HG03066 (cell line): ENCODE measurements at regions not wholly inside any gene's neighbourhood (a gene's known extent, or its start where the extent isn't known, plus 50 kb on each side); places are given as distances from the start of the nearest gene placed in this dataset.

Source experiments
- ATAC-seq: cut with Tn5 transposase; IDR thresholded peaks from one replicate; pipeline ENCODE4 v1.9.1; 2021; ENCODE audit warnings: low read depth; ENCODE audit not compliant: unreplicated experiment

GRCh38 chr2:45182667-45183295 is 173.5 kb upstream of the SIX2 start:
- no peak for ATAC-seq

DNA sequence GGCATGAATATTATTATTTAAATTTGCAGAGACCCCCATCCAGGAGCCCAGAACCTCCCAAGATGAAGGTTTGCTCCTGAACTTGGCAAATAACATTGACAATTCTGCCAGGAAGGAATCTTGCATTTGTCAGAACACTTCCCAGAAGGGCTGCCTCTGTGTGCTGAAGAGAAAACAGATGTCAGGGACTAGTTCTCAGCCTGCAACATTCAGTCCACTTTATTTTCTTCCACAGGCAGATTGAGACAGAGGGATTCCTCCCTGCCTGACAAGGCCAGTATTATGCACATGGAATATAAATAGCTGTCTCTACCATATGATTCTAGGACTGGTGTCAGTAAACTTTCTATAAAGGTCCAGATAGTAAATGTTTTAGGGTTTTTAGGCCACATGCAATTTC is 171.5 kb upstream of the SIX2 start:
- ATAC-seq = no peak

DNA sequence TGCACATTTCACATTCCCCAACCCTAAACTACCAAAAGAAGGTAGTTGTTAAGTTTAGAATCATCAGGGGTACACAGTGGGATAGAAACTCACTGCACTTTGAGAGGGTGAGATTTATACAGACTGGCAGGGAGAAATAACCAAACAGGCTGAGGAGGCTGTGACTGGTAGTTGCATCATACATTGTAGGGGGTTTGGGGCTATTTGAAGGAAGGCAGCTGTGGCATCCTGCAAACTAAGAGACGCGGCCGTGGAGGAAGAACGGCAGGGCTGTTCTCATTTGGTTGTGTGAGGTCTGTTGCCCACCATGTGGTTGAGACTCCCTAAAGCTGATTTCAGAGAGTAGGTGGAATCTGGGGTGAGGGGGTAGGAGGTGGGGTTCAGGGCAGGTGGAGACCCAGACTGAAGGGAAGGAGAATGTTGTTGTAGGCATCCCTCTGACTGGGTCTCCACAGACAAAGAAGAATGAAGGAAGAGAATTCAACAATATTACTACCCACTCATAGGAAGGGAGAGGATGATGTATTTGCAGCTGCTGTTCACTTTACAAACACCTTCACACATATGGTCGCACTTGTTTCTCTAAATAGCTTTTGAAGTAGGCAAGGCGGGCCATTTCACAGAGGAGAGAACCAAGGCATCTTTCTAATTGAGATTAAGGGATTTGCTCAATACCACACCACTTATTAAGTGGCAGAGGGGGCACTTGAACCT is 170.9 kb upstream of the SIX2 start:
- no peak for ATAC-seq

GRCh38 chr2:45178854-45179253 is 169.6 kb upstream of the SIX2 start:
- ATAC-seq = no peak

- no peak for ATAC-seq
Measured at GRCh38 chr2:45178359-45178758, 169.1 kb upstream of the SIX2 start.

DNA sequence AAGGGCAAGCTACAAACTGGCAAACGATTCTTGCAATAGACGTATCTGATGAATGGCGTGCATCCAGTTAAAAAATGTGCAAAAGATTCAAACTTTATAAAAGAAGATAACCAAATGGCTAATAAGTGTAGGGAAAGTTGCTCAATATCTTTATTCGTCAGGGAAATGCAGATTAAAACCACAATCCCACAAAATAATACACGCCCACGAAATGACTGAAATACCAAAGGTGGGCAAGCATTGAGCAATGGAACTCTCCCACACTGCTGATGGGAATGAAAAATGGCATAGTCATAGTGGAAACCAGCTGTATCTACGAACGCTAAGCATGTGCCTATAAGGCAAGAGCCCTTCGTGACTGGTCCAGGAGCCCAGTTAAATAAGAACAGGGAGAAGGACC is 168.6 kb upstream of the SIX2 start:
- ATAC-seq = no peak

DNA sequence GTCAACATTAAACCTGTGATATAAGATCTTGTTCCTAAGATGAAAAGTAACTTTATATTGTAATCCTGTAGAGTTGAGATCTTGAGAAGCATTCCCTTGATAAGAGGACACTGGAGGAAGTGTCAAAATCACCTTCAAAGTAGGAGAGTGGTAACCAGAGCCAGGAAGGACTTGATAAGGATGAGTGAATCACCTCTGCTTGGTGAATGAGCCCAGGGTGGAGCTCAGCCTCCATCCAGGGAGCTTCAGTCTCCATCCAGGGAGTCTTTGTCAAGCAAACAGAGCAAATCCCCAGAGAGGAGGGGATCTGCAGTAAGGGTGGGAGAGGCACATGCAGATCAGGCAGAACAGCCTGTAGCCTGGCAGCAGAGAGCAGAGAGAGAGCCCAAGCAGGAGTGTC is 167.1 kb upstream of the SIX2 start:
- ATAC-seq = no peak

DNA sequence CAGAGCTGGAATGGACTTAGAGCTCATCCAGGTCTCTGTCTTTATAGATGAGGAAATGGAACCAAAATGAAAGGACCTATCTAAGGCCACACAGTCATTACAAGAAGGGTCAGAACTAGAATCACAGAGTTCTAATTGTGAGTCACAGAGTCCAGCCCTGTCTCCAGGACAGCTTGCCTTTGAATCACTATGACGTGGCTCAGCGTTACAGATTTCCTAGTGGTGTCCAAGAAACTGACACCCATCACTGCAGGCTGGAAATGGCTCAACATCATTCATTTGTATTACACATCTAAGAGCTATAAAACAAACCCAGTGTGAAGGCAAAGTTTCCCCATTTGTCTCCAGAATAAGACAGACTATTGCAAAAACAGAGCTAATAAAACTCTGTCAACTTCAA is 164.3 kb upstream of the SIX2 start:
- no peak for ATAC-seq

DNA sequence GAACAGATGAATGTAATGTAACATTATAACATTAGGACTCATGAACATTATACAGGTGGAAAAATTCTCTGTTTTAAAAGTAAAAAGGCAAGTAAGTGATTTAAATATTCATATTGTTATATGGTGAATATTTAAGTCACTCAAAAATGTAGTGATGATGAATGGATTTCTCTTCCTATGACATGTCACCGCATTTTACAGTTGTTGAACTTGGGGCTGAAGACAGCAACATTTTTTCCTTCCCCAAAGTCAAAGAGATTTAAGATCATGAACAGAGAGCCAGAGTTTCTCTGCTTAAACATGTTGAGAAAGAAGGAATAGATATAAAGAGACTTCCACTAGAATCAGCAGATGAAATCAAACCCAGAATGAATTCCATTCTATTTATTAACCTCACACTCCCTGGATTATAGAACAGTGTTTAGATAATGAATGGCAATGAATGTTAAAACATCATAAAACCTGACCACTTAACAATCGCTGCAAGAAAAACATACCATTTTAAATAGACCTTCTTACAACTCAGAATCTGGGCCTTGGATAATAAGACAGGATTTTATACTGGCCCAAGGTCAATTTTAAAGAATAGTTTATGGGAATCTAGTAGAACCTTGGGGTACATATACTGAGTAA is 163.6 kb upstream of the SIX2 start:
- ATAC-seq = no peak

GRCh38 chr2:45172142-45172541 is 162.9 kb upstream of the SIX2 start:
- ATAC-seq = no peak

- no peak for ATAC-seq
Measured at GRCh38 chr2:45171136-45171501, 161.9 kb upstream of the SIX2 start.

- ATAC-seq = no peak
Measured at GRCh38 chr2:45170191-45171135, 161.2 kb upstream of the SIX2 start.

DNA sequence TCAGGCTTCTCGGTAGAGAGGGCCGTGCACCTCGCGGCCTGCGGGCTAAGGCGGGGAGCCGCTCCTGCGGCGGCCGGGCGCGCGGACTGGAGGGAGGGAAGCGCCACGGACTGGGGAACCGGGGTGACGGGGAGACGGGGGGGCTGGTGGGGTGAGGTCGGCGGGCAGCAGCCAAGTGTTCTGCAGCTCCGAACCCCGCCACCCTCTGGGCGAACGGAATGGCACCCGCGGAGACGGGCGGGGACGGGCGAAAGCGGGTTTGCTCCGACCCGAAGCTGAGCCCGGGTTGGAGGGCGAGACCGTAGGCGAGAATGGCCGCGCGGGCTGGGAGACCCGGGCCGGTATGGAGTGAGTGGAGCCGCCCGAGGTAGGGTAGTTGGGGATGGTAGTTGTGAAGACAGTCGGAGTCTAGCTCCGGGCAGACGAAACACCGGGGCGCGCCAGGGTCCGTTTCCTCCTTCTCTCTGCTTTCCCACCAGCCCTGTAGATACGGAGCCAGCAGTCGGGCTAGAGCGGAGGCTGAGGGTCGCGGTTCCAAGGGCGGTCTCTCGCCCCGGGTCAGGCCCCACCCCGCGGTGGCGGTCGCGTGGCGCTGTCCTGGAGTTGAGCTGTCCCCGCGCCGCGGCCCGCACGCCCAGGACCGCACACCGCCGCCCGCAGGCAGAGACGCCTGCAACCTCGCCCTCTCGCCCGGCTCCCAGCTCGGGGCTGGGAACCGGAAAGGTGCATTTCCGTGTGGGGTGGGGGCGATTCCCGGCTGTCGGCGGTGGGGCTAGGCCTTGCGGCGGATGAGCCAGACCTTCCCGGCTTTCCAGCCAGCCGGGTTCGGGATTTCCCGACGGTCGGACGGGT is 160.3 kb upstream of the SIX2 start:
- no peak for ATAC-seq

DNA sequence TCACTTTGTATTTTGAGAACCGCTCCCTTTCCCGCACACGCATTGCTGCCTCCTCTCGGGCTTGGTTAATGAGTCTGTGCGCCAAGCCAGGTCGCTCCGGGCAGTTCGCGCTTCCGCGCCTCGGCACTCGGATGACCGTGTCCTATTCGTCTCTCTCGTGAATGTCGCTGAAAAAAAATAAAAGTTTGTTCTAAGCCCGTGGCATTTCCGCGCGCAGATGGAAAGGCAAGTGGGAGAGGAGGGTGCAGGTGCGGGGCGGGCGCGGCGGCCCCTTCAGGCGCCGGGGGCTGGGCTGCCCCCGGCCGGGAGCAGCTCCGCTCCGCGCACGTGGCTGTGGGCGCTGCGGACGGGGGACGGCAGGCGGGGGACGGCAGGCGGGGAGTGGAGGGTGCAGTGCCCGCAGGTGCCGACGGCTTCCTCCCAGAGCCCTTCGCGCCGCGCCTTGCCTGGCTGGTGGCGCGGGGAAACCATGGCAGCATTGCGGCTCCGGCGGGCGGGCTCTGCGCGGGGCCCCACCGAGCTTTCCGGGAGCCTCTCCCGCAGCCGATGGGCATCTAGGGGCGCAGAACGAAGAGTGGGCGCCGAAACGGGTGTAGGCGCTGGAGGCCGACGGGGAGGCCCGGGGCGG is 159.6 kb upstream of the SIX2 start:
- no peak for ATAC-seq

DNA sequence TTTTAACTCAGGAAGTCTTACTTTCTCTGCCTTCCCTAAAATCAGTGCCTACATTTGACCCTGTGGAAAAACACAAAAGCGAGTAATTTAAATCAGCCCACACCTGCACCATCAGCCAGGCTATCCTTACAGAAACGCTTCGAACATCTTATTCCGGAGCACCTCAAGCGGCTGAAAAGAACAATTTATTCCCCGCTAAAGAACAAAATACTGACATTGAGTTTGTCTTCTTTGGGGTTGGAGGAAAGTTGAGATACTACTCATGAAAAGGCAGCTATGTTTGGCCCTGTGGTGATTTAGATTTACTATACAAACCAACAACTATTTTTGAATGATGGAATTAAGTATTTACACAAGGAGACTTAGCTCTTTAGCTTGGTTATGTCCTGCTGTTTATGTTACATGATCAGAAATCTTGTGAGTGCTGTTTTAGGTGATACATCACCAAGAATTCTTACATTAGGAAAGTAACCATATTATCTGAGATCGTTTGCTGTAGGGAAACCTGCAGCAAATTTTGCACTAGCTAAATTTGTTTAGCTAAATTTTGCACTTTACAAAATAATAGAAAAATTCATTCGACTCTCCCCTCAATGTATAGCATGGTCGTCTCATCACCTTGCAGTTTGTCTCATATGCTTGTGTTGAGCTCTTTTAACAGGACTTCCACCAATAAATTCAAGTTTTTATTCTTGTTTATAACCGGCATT is 158.8 kb upstream of the SIX2 start:
- no peak for ATAC-seq

DNA sequence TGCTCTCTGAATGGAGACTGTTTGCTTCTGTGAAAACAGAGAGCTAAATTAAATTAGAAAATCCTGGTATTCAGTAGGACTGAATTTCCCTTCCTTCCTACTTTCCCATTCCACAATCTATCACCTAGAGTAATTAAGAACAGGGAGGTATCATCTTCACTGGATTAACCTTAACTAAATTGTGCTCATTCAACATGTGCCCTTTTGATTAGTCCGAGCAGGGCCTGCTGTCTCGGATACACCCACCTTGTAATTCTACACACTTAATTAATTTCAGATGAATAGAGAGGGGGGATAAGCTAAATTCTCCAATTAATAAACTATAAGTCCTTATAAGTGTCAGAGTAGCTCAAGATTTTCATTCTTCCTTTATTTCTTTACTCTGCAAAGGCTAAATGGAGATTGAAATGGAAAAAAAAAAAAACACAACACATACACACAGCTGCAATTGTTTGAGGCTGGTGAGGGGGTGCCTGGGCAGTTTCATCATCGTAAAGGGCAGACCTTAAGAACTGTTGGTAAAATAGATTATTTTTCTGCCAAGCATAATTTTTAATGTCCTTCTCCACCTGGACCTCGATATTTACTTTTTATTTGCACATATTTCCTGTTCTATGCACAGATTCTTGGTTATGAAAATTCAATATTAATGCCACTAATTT is 157.1 kb upstream of the SIX2 start:
- no peak for ATAC-seq

DNA sequence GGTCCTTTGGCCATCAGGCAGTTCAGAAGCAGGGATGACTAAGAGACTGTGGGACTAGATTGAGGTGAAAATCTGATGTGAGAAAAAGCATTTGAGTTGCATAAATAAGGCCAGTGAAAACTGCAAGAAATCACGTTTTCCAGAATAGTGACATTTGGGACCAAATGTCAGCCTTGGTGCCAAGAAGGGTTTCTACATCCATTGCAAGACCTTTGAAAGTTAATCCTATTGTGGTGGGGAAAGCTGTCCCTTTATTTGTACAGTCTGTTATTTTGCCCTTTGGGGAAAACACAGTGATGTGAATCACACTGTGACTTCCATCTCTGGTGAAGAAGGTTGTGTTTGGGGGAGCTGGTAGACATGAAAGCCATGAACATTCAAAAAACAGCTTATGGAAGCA is 153.5 kb upstream of the SIX2 start:
- ATAC-seq = no peak

- no peak for ATAC-seq
Measured at GRCh38 chr2:45156605-45157004, 147.4 kb upstream of the SIX2 start.
